ENCODE measurements at regions not wholly inside any gene's neighbourhood (a gene's known extent, or its start where the extent isn't known, plus 50 kb on each side); places are given as distances from the start of the nearest gene placed in this dataset.

DNA sequence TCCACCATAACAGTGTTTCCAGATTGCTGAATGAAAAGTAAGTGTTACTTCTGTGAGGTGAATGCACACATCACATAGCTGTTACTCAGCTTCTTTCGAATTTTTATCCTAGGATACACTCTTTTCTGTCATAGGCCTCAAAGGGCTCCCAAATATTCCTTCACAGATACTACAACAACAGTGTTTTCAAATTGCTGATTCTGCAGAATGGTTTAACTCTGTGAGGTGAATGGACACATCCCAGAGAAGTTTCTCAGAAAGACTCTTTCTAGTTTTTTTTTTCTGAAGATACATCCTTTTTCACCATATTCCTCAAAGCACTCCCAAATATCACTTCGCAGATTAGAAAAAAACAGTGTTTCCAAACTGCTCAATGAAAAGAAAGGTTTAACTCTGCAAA, 221.1 kb downstream of the OR4A5 start:
- Mint-ChIP-seq H3K27ac (no peak overlapping the region), H3K4me1 (no peaks in the 10 kb centered on the region), H3K27me3 (no peaks in the 10 kb centered on the region), H3K9me3 (ENCODE audit: insufficient read depth) (peaks cover 3% of the 10 kb centered on the region), H3K4me3 (no peak overlapping the region)
- Histone ChIP-seq H3K27ac (ENCODE audit: low read length in 2 of 2) (no peak overlapping the region), H3K4me2 (replicated peaks; ENCODE audit: low read depth, low read length, poor library complexity, severe bottlenecking) (no peak overlapping the region), H3K9ac (ENCODE audit: low read length) (no peak overlapping the region), H3K9me3 (ENCODE audit: control extremely low read depth in 1 of 3, control insufficient read depth in 2 of 3, insufficient read depth in 1 of 3, low read length in 2 of 3) (peaks cover 2 to 73% (median 5%) of the 10 kb centered on the region in 3 donors), H2AFZ (ENCODE audit: insufficient read depth, low read depth, low read length, poor library complexity, severe bottlenecking) (no peak overlapping the region), H3K79me2 (ENCODE audit: control insufficient read depth, insufficient read depth, low read length) (no peaks in the 10 kb centered on the region), H4K20me1 (ENCODE audit: control insufficient read depth, insufficient read depth, low read length, poor library complexity, severe bottlenecking) (no peaks in the 10 kb centered on the region), H3K4me1 (ENCODE audit: control insufficient read depth in 2 of 2, insufficient read depth in 2 of 2, low read length in 2 of 2) (no peaks in the 10 kb centered on the region), H3K4me3 (ENCODE audit: control extremely low read depth in 1 of 5, extremely low read depth in 1 of 5, insufficient read depth in 1 of 5, low read depth in 2 of 5, low read length in 4 of 5) (no peak overlapping the region), H3K27me3 (replicated peaks in 1 of 4; ENCODE audit: control extremely low read depth in 1 of 4, control insufficient read depth in 3 of 4, insufficient read depth in 4 of 4, low read length in 3 of 4) (no peaks in the 10 kb centered on the region), H3K36me3 (replicated peaks in 1 of 2; ENCODE audit: control extremely low read depth in 1 of 2, control insufficient read depth in 1 of 2, extremely low read depth in 1 of 2, insufficient read depth in 2 of 2, low read length in 1 of 2) (no peaks in the 10 kb centered on the region)
- 70% methylated on average over 2 of the region's 2 CpGs for WGBS (ENCODE audit: insufficient coverage)
- intact Hi-C loops (cut with micrococcal nuclease), result no loop called here
- ATAC-seq (ENCODE audit: low read depth) (no peak), DNase-seq (no peak)
- POLR2A ChIA-PET, result no interaction called here
- TF ChIP-seq, protein P1, sequence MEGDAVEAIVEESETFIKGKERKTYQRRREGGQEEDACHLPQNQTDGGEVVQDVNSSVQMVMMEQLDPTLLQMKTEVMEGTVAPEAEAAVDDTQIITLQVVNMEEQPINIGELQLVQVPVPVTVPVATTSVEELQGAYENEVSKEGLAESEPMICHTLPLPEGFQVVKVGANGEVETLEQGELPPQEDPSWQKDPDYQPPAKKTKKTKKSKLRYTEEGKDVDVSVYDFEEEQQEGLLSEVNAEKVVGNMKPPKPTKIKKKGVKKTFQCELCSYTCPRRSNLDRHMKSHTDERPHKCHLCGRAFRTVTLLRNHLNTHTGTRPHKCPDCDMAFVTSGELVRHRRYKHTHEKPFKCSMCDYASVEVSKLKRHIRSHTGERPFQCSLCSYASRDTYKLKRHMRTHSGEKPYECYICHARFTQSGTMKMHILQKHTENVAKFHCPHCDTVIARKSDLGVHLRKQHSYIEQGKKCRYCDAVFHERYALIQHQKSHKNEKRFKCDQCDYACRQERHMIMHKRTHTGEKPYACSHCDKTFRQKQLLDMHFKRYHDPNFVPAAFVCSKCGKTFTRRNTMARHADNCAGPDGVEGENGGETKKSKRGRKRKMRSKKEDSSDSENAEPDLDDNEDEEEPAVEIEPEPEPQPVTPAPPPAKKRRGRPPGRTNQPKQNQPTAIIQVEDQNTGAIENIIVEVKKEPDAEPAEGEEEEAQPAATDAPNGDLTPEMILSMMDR (IDR thresholded peaks at IDR 0.05), result no peak
- no peak for TF ChIP-seq EZH2 (IDR thresholded peaks at IDR 0.05; ENCODE audit: borderline replicate concordance, insufficient read depth, low read depth, low read length, poor library complexity, severe bottlenecking)
- CTCF ChIA-PET, result no interaction called here

DNA sequence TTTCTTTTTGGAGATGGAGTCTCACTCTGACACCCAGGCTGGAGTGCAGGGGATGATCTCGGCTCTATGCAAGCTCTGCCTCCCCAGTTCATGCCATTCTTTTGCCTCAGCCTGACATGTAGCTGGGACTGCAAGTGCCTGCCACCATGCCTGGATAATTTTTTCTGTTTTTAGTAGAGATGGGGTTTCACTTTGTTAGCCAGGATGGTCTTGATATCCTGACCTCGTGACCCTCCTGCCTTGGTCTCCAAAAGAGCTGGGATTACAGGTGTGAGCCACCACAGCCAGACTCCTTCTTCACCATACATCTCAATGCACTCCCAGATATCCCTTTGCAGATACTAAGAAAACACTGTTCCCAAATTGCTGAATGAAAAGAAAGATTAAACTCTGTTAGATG, 224.3 kb downstream of the OR4A5 start:
- Mint-ChIP-seq H3K9me3 (ENCODE audit: insufficient read depth) (peaks cover 7% of the 10 kb centered on the region), H3K4me1 (no peaks in the 10 kb centered on the region), H3K27me3 (no peaks in the 10 kb centered on the region), H3K27ac (no peak overlapping the region), H3K4me3 (no peak overlapping the region)
- no peaks in the 10 kb centered on the region for H3K4me1 ChIP-seq (ENCODE audit: control insufficient read depth in 2 of 2, insufficient read depth in 2 of 2, low read length in 2 of 2)
- H3K36me3 ChIP-seq (replicated peaks in 1 of 2; ENCODE audit: control extremely low read depth in 1 of 2, control insufficient read depth in 1 of 2, extremely low read depth in 1 of 2, insufficient read depth in 2 of 2, low read length in 1 of 2), result no peaks in the 10 kb centered on the region
- ChIA-PET POLR2A (no interaction called here), CTCF (no interaction called here)
- no peak overlapping the region for H3K9ac ChIP-seq (ENCODE audit: low read length)
- no peak overlapping the region for H2AFZ ChIP-seq (ENCODE audit: insufficient read depth, low read depth, low read length, poor library complexity, severe bottlenecking)
- TF ChIP-seq EZH2 (IDR thresholded peaks at IDR 0.05; ENCODE audit: borderline replicate concordance, insufficient read depth, low read depth, low read length, poor library complexity, severe bottlenecking), result no peak
- TF ChIP-seq, protein P1 (IDR thresholded peaks at IDR 0.05), result no peak
- no CpG with 5 or more reads among the region's 2 CpGs for WGBS (ENCODE audit: insufficient coverage)
- H3K27me3 ChIP-seq (replicated peaks in 1 of 4; ENCODE audit: control extremely low read depth in 1 of 4, control insufficient read depth in 3 of 4, insufficient read depth in 4 of 4, low read length in 3 of 4), result no peaks in the 10 kb centered on the region
- H3K27ac ChIP-seq (ENCODE audit: low read length in 2 of 2), result no peak overlapping the region
- no peak for DNase-seq
- H3K9me3 ChIP-seq (ENCODE audit: control extremely low read depth in 1 of 3, control insufficient read depth in 2 of 3, insufficient read depth in 1 of 3, low read length in 2 of 3), result peaks cover 2 to 86% (median 5%) of the 10 kb centered on the region in 3 donors
- intact Hi-C loops (cut with micrococcal nuclease), result no loop called here
- ATAC-seq (ENCODE audit: low read depth), result no peak
- no peak overlapping the region for H3K4me3 ChIP-seq (ENCODE audit: control extremely low read depth in 1 of 5, extremely low read depth in 1 of 5, insufficient read depth in 1 of 5, low read depth in 2 of 5, low read length in 4 of 5)
- H3K79me2 ChIP-seq (ENCODE audit: control insufficient read depth, insufficient read depth, low read length), result no peaks in the 10 kb centered on the region
- no peaks in the 10 kb centered on the region for H4K20me1 ChIP-seq (ENCODE audit: control insufficient read depth, insufficient read depth, low read length, poor library complexity, severe bottlenecking)
- no peak overlapping the region for H3K4me2 ChIP-seq (replicated peaks; ENCODE audit: low read depth, low read length, poor library complexity, severe bottlenecking)

Measured in B cell (primary cell).